ENCODE measurements at regions not wholly inside any gene's neighbourhood (a gene's known extent, or its start where the extent isn't known, plus 50 kb on each side); places are given as distances from the start of the nearest gene placed in this dataset.
"Not testable (repeated sequence)": the region's sequence is repeated elsewhere in the genome, so short reads cannot be mapped to it uniquely, and the experiment has no call there.

DNA sequence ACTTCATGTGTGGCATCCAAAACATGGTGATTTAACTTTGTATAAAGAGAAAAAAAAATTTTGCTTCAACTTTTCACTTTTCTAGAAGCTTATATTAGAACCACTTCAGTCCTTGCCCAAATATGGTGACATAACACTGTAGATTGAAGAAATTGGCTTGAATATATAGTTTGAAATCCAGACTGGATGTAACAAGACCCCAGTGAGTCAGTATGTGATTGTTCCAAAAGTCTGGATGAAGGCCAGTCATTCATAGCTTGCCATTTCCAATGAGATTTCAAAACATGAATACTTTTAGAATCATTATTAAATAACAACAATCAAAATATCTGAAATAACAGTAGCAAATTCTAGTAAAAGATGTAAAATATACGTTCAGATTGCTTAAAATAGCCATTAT is 104.8 kb upstream of the FN1 start:
- no peaks in the 10 kb centered on the region for H3K36me3 Mint-ChIP-seq (ENCODE audit: insufficient read depth in 2 of 2)
- H3K27me3 Mint-ChIP-seq (ENCODE audit: low read depth): peaks cover 9% of the 10 kb centered on the region

DNA sequence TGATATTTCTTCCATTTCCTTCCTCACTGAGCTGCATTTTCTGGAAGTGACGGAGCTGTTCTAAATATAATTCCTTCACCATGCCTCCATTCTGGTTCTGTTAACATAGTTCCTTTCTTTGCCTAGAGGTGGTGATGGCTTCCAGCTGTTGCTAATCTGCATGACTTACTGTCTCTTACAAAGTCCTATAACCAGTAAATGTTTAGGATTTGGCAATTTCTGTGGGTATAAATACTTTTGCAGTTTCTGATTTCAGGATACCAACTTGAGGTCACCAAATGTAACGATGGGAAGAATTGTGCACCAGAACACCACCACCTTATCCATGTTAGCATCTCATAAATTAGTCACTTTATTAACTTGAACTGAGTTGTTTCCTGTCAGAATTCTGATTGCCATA is 101.7 kb upstream of the FN1 start:
- Mint-ChIP-seq H3K27ac (no peak overlapping the region), H3K36me3 (ENCODE audit: insufficient read depth in 2 of 2) (peaks cover 0 to 4% of the 10 kb centered on the region in 2 donors), H3K4me3 (no peak overlapping the region), H3K4me1 (ENCODE audit: low read depth) (no peaks in the 10 kb centered on the region), H3K27me3 (ENCODE audit: low read depth) (peaks cover 19% of the 10 kb centered on the region), H3K9me3 (peaks cover 0 to 7% of the 10 kb centered on the region in 2 donors)
- ATAC-seq (replicated peaks in 1 of 2): no peak
- no peak for DNase-seq

More for the DNA sequence above, 104.8 kb upstream of the FN1 start:
- ATAC-seq (replicated peaks in 1 of 2) (no peak), DNase-seq (no peak)
- H3K27ac Mint-ChIP-seq: no peak overlapping the region
- no peaks in the 10 kb centered on the region for H3K4me1 Mint-ChIP-seq (ENCODE audit: low read depth)
- H3K4me3 Mint-ChIP-seq: no peak overlapping the region
- no peaks in the 10 kb centered on the region for H3K9me3 Mint-ChIP-seq

DNA sequence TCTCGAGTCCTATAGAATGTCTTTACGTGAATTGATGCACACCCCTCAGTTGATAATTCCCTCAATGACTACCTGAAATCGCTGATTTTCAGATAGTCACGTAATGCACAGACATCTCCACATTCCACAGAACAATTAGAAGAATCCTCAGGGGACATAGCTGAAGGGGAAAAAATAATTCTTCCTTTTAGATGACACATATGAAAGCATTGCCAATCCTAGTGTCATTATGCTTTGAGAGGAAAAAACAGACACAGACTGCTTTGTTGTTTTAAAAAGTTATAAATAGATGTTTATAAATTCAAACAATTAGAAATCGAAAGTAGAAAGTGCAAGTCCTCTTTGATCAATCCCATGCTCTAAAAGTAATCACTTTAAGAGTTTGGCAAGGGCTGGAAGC is 100.6 kb upstream of the FN1 start:
- peaks cover 0 to 4% of the 10 kb centered on the region in 2 donors for H3K36me3 Mint-ChIP-seq (ENCODE audit: insufficient read depth in 2 of 2)
- H3K9me3 Mint-ChIP-seq: peaks cover 0 to 7% of the 10 kb centered on the region in 2 donors
- DNase-seq: no peak
- H3K27ac Mint-ChIP-seq: no peak overlapping the region
- H3K4me1 Mint-ChIP-seq (ENCODE audit: low read depth): no peaks in the 10 kb centered on the region
- H3K27me3 Mint-ChIP-seq (ENCODE audit: low read depth): peaks cover 19% of the 10 kb centered on the region
- no peak for ATAC-seq (replicated peaks in 1 of 2)
- H3K4me3 Mint-ChIP-seq: no peak overlapping the region

DNA sequence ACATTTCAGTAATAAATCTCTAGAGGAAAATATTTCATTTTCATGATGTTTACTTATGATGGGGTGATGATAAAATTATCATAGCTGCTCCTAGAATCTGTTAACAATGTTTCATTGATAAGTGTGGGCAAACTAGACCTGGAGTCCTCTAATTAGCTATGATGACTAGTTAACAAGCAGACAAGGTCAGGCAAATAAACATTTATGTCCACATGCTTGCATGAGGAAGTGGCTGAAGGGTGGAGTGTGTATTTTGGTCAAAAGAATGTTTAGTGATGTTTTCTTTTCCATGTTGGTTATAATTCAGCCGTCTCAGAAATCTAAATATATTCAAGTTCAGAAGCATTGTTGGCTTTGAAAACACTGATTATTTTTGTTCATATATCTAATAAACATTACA is 99.9 kb upstream of the FN1 start:
- Mint-ChIP-seq H3K27ac (no peak overlapping the region), H3K36me3 (ENCODE audit: insufficient read depth in 2 of 2) (peaks cover 0 to 4% of the 10 kb centered on the region in 2 donors), H3K27me3 (ENCODE audit: low read depth) (peaks cover 19% of the 10 kb centered on the region), H3K4me3 (no peak overlapping the region), H3K9me3 (peaks cover 0 to 7% of the 10 kb centered on the region in 2 donors), H3K4me1 (ENCODE audit: low read depth) (no peaks in the 10 kb centered on the region)
- DNase-seq: no peak
- ATAC-seq (replicated peaks in 1 of 2): no peak

DNA sequence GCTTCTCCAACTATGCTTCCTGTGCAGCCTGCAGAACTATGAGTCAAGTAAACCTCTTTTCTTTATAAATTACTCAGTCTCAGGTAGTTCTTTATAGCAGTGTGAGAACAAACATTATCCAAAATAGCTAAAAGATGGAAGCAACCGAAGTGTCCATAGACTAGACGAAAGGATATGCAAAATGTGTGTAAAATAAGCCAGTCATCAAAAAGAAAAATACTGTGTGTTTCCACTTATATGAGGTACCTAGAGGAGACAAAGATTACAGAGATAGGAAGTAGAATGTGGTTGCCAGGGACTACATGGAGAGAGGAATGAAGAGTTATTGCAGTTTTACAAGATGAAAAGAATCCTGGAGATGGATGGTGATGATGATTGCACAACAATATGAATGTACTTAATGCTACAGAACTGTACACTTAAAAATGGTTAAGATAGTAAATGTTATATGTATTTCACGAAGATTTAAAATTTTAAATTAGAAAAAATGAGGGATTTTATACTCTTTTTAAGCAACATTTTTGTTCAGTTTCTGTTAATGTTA is 99.3 kb upstream of the FN1 start:
- H3K27me3 Mint-ChIP-seq (ENCODE audit: low read depth): peaks cover 19% of the 10 kb centered on the region
- H3K36me3 Mint-ChIP-seq (ENCODE audit: insufficient read depth in 2 of 2): peaks cover 0 to 4% of the 10 kb centered on the region in 2 donors
- H3K4me1 Mint-ChIP-seq (ENCODE audit: low read depth): no peaks in the 10 kb centered on the region
- no peak overlapping the region for H3K27ac Mint-ChIP-seq
- no peak overlapping the region for H3K4me3 Mint-ChIP-seq
- DNase-seq (no peak), ATAC-seq (replicated peaks in 1 of 2) (no peak)
- peaks cover 0 to 7% of the 10 kb centered on the region in 2 donors for H3K9me3 Mint-ChIP-seq

DNA sequence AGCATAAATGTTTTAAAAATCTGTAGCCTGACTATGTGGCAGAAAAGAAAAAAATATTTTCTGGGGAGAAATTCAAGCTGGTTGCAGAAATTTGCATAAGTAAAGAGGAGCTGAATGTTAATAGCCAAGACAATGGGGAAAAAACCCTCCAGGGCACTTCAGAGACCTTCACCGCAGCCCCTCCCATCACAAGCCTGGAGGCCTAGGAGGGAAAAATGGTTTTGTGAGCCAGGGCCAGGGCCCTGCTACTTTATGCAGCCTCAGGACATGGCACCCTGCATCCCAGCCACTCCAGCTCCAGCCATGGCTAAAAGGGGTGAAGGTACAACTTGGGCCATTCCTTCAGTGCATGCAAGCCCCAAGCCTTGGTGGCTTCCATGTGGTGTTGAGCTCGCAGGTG is 97.8 kb upstream of the FN1 start:
- not testable (repeated sequence) for H3K4me3 Mint-ChIP-seq; ATAC-seq (replicated peaks in 1 of 2); H3K9me3 Mint-ChIP-seq; H3K27ac Mint-ChIP-seq; DNase-seq; H3K4me1 Mint-ChIP-seq (ENCODE audit: low read depth); H3K36me3 Mint-ChIP-seq (ENCODE audit: insufficient read depth in 2 of 2)
- peaks cover 16% of the 10 kb centered on the region for H3K27me3 Mint-ChIP-seq (ENCODE audit: low read depth)

DNA sequence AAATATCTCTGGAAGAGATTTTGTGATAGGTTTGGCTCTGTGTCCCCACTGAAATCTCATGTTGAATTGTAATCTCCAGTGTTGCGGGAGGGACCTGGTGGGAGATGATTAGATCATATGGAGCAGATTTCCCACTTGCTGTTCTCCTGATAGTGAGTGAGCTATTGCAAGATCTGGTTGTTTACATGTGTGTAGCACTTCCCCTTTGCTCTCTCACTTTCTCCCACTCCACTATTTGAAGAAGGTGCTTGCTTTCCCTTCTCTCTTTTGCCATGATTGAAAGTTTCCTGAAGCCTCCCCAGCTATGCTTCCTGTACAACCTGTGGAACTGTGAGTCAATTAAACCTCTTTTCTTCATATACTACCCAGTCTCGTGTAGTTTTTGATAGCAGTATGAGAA is 97.0 kb upstream of the FN1 start:
- H3K27ac Mint-ChIP-seq: no peak overlapping the region
- H3K4me3 Mint-ChIP-seq: no peak overlapping the region
- DNase-seq: no peak
- no peak for ATAC-seq (replicated peaks in 1 of 2)
- no peaks in the 10 kb centered on the region for H3K4me1 Mint-ChIP-seq (ENCODE audit: low read depth)
- peaks cover 0 to 7% of the 10 kb centered on the region in 2 donors for H3K9me3 Mint-ChIP-seq
- peaks cover 0 to 4% of the 10 kb centered on the region in 2 donors for H3K36me3 Mint-ChIP-seq (ENCODE audit: insufficient read depth in 2 of 2)
- H3K27me3 Mint-ChIP-seq (ENCODE audit: low read depth): peaks cover 17% of the 10 kb centered on the region

DNA sequence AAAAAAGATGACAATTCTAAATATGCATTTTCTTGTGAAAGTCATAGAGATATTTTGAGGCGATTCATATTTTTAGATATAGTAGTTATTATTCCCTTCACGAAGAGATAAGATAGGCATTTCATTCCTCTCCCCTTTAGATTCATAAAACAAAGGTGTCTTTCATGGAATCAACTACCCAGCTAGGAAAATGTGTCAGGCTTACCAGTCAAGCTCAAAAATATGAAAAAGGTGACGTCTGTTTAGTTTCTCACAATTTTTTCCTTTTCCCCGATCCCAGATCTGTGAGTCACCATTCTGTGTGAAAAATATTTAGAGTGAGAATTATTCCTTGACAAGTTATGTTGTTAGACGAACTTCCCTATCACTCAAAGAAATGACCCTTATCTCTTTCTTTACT is 95.4 kb upstream of the FN1 start:
- ATAC-seq (replicated peaks in 1 of 2): no peak
- H3K36me3 Mint-ChIP-seq (ENCODE audit: insufficient read depth in 2 of 2): peaks cover 0 to 4% of the 10 kb centered on the region in 2 donors
- DNase-seq: no peak
- H3K4me1 Mint-ChIP-seq (ENCODE audit: low read depth): no peaks in the 10 kb centered on the region
- no peak overlapping the region for H3K4me3 Mint-ChIP-seq
- peaks cover 0 to 7% of the 10 kb centered on the region in 2 donors for H3K9me3 Mint-ChIP-seq
- no peak overlapping the region for H3K27ac Mint-ChIP-seq
- H3K27me3 Mint-ChIP-seq (ENCODE audit: low read depth): peaks cover 17% of the 10 kb centered on the region

DNA sequence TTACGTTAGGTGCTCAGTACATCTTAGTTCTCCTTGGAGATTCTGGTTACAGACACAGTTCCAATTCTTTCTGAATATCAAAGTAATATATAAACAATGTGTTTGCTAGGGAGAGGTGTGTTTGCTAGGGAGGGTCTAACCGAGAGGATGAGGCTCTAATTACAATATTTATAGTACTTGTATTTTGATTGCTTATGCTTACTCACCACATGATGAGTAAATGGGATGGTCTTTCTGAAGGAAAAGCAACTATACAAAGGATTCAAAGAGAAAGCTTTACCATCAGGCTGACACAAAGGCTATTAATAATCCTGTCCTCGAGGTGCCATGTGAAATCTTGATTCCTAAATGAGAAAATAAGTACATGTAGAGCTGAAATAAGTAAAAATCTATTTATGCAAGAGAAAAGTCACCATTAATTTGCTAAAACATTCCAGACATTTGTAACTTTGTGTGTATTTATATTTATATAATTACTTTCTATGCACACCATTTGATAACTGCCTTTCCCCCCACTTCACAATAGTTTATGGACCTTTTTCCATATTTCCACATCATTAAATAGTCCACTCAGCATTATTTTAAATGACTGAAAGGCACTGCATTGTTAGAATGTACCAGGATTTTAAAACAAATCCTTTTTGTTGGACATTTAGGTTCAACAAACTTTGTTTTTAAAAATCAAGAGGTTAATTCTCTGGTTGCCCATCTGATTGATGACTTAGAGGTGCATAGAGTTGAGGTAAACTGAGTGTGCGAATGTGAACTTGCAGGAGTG is 94.5 kb upstream of the FN1 start:
- H3K9me3 Mint-ChIP-seq: peaks cover 0 to 7% of the 10 kb centered on the region in 2 donors
- H3K36me3 Mint-ChIP-seq (ENCODE audit: insufficient read depth in 2 of 2): peaks cover 0 to 4% of the 10 kb centered on the region in 2 donors
- H3K4me1 Mint-ChIP-seq (ENCODE audit: low read depth): no peaks in the 10 kb centered on the region
- ATAC-seq (replicated peaks in 1 of 2): no peak
- DNase-seq: no peak
- no peak overlapping the region for H3K27ac Mint-ChIP-seq
- H3K27me3 Mint-ChIP-seq (ENCODE audit: low read depth): peaks cover 12% of the 10 kb centered on the region
- H3K4me3 Mint-ChIP-seq: no peak overlapping the region

DNA sequence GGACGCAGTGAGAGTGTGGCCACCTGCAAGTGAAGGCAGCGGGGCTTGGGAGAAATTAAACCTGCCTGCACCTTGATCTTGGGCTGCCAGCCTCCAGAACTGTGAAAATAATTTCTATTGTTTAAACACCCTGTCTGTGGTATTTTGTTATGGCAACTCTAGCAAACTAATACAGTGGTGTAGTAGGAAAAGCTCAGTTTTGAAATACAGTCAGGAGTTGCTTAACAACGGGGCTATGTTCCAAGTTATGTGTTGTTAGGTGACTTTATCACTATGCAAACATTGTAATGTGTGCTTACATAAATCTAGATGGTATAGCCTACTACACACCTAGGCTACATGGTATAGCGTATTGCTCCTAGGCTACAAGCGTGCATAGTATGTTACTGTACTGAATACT is 93.4 kb upstream of the FN1 start:
- ATAC-seq (replicated peaks in 1 of 2) (no peak), DNase-seq (no peak)
- Mint-ChIP-seq H3K9me3 (peaks cover 0 to 3% of the 10 kb centered on the region in 2 donors), H3K4me3 (no peak overlapping the region), H3K27me3 (ENCODE audit: low read depth) (peaks cover 5% of the 10 kb centered on the region), H3K36me3 (ENCODE audit: insufficient read depth in 2 of 2) (no peaks in the 10 kb centered on the region), H3K27ac (no peak overlapping the region), H3K4me1 (ENCODE audit: low read depth) (no peaks in the 10 kb centered on the region)

DNA sequence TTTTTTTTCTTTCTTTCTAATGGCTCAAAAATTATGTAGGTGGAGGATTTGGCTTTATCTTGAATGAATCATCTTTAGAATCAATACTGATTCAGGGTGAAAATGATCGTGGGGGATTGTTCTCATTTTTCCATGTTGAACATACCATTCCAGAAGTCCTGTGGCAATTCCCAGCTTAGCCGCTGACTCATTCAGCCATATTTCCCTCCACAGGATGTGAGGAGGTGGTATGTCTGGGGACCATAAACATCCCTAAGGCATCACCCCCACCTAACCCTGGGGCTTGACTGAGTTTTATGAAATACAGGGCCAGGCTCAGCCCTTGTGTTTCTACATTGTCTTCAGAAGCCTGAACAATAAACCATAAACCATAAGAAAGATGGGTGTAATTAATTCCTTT is 92.7 kb upstream of the FN1 start:
- peaks cover 5% of the 10 kb centered on the region for H3K27me3 Mint-ChIP-seq (ENCODE audit: low read depth)
- ATAC-seq (replicated peaks in 1 of 2): no peak

DNA sequence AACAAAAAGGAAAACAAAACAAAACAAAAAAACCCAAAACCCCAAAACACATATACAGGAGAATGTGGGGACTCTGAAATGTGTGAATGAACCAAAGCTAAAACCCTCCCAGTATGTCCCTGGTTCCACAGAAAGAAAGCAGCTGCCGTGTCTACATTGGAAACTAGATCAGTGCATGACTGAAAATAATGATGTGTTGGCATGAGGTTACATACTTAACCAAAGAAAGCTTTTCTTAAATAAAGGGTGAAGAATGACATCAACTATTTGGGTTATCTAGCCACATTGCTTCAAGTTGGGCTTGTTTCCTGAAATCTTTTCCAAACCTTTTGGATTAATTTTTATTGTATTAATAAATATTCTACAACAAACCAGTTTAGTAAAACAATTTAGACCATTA is 91.9 kb upstream of the FN1 start:
- Mint-ChIP-seq H3K27ac (no peak overlapping the region), H3K4me3 (no peak overlapping the region), H3K9me3 (no peaks in the 10 kb centered on the region), H3K27me3 (ENCODE audit: low read depth) (peaks cover 5% of the 10 kb centered on the region), H3K4me1 (ENCODE audit: low read depth) (no peaks in the 10 kb centered on the region), H3K36me3 (ENCODE audit: insufficient read depth in 2 of 2) (no peaks in the 10 kb centered on the region)
- DNase-seq: no peak
- no peak for ATAC-seq (replicated peaks in 1 of 2)

More for the DNA sequence above, 92.7 kb upstream of the FN1 start:
- Mint-ChIP-seq H3K9me3 (peaks cover 0 to 3% of the 10 kb centered on the region in 2 donors), H3K36me3 (ENCODE audit: insufficient read depth in 2 of 2) (no peaks in the 10 kb centered on the region), H3K27ac (no peak overlapping the region), H3K4me3 (no peak overlapping the region), H3K4me1 (ENCODE audit: low read depth) (no peaks in the 10 kb centered on the region)
- DNase-seq: no peak

DNA sequence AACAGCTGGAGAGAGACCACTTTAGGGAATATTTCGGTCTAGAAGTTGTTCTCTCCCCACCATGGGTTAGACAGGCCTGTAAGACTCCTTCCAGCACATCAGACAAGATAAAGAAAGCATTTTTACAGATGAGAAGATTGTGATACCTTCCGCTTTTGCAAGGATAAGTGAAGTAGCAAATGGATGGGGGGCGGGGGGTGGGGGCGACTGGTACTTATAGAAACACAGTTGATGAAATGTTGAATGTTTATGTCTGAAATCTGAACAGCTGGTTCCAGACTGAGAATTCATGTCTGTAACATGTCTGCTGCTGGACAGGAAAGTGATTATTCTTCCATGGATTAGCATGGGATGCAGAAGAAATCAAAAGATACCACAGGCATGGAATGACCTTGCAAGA is 90.5 kb upstream of the FN1 start:
- peaks cover 5% of the 10 kb centered on the region for H3K27me3 Mint-ChIP-seq (ENCODE audit: low read depth)
- H3K4me3 Mint-ChIP-seq: no peak overlapping the region

DNA sequence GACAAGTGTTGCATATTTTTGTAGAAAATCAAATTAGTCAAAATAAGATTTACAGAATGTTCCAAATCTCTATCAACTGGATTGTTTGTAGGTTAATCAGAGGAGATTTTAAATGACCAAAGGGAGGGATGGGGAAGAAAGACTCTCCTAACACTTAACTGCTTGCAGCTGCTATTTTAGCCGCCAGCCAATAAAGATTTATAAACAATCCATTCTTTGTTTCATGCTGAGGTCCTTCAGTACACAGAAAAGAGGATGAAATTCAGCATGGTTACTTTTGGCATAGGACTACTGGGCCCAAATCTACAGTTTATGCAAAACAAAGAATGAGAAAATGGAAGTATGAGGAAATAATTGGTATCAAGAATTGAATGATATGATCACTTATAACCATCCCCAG is 86.4 kb upstream of the FN1 start:
- H3K36me3 Mint-ChIP-seq (ENCODE audit: insufficient read depth in 2 of 2): no peaks in the 10 kb centered on the region
- no peak overlapping the region for H3K4me3 Mint-ChIP-seq
- H3K27me3 Mint-ChIP-seq (ENCODE audit: low read depth): no peaks in the 10 kb centered on the region
- no peaks in the 10 kb centered on the region for H3K4me1 Mint-ChIP-seq (ENCODE audit: low read depth)
- no peaks in the 10 kb centered on the region for H3K9me3 Mint-ChIP-seq
- H3K27ac Mint-ChIP-seq: no peak overlapping the region
- DNase-seq (no peak), ATAC-seq (replicated peaks in 1 of 2) (no peak)

More for the DNA sequence above, 90.5 kb upstream of the FN1 start:
- DNase-seq (no peak), ATAC-seq (replicated peaks in 1 of 2) (no peak)
- no peaks in the 10 kb centered on the region for H3K9me3 Mint-ChIP-seq
- H3K36me3 Mint-ChIP-seq (ENCODE audit: insufficient read depth in 2 of 2): no peaks in the 10 kb centered on the region
- no peaks in the 10 kb centered on the region for H3K4me1 Mint-ChIP-seq (ENCODE audit: low read depth)
- no peak overlapping the region for H3K27ac Mint-ChIP-seq
